NCI-H1092 treated with DMSO at 0.1 percent for 48 hours (cell line): ENCODE measurements at regions not wholly inside any gene's neighbourhood (a gene's known extent, or its start where the extent isn't known, plus 50 kb on each side); places are given as distances from the start of the nearest gene placed in this dataset.

Experiments
- DNase-seq: peaks from one replicate; lab custom pipeline; 2025; lab: John Stamatoyannopoulos, UW

GRCh38 chr3:146838221-146838620 is 233.1 kb upstream of the PLSCR5 start:
- DNase-seq = no peak

DNA sequence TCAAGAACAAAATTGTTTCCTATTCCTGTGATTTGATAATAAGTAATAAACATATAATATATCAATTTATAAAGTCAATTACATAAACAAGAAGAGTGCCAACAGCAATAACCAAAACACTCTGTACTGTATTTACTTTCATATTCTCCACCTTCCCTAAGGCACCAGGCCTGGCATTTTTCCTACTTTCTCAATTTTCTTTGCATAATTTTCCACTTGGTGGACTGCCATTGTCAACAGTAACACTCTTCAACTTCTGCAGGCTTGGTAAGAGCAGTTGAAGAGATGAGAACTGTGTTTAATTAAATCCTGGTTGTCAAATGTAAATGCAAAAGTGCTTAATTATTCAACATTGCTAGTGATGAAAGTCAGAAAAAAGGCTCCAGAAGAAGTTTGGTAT is 229.8 kb upstream of the PLSCR5 start:
- DNase-seq = no peak

GRCh38 chr3:146832857-146833458 is 227.8 kb upstream of the PLSCR5 start:
- DNase-seq = no peak

DNA sequence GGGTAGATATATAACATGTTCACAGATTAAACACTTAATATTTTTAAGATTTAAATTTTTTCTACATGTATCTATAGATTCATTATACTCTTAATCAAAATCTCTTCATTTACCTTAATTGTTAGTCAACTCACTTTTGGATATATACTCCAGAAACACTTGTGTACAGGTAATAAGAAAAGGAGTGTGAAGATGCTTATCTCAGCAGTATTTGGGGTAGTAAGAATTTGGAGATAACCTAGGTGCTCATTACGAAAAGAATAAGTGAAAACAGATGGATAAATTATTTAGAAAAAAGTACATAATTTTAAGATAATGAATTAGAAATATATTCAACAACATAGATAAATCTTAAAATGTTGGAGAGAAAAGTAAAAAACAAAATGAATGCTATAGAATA is 226.5 kb upstream of the PLSCR5 start:
- DNase-seq = no peak

DNA sequence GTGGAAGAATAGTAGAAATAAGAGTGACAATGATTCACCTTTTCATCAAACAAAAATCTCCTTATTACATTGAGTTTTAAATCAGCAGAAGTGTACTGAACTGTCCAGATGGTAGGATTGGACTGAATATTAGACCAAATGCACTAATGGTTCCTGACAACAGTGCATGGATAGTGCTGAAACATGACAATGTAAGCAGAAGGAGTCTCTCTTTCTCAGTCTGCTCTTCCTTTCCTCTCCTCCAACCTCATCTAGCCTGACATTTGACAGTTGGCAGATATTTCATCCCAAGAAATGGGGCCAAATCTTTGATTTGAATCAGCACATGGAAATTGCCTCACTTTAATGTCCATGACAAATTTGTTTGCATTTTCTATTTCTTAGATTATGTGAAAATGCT is 225.1 kb upstream of the PLSCR5 start:
- no peak for DNase-seq

- no peak for DNase-seq
These were observed 222.7 kb upstream of the PLSCR5 start for GRCh38 chr3:146827836-146828235.

- DNase-seq = no peak
These were observed 218.5 kb upstream of the PLSCR5 start for GRCh38 chr3:146823622-146824021.

- no peak for DNase-seq
These were observed 213.7 kb upstream of the PLSCR5 start for GRCh38 chr3:146818866-146819265.

- DNase-seq = no peak
These were observed 213.2 kb upstream of the PLSCR5 start for GRCh38 chr3:146818301-146818700.

DNA sequence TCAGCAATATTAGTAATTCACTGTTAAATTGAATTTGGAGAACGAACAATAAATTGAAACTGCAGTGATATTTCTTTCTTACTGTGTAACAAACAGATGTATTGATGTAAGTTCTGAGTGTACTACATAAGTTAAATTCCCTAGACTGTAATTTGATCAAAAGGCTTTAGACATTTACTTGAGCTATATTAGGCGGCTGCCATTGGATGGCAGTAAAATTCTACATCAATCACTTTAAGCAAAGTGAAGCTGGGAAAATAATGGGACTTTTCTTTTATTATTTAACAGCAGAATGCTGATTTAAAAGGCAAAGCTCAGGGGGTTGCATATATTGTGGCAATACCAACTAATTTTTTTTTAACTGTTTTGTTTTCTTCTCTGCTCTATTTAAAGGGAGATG is 212.6 kb upstream of the PLSCR5 start:
- DNase-seq = no peak

GRCh38 chr3:146814601-146815315 is 209.6 kb upstream of the PLSCR5 start:
- DNase-seq = no peak

GRCh38 chr3:146813496-146813895 is 208.3 kb upstream of the PLSCR5 start:
- DNase-seq = no peak

- DNase-seq = no peak
These were observed 198.6 kb upstream of the PLSCR5 start for GRCh38 chr3:146803745-146804144.

- no peak for DNase-seq
These were observed 196.3 kb upstream of the PLSCR5 start for GRCh38 chr3:146801492-146801891.

DNA sequence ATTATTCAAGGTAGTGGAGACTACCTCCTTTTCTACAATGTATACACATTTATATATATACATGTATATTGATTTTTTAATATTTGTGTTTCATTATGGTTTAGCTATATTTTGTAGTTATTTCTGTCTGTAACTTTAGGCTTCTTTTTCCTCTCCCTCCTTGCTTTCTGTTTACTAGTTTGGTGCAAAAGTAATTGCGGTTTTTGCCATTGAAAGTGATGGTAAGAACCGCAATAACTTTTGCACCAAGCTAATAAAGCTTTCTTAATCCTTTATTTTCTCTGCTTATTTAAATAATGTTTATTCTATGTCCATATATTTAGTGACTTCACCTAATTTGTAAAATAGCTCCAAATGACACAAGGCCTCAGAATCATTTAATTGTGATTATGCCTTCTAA is 195.3 kb upstream of the PLSCR5 start:
- DNase-seq = no peak

- no peak for DNase-seq
These were observed 190.9 kb upstream of the PLSCR5 start for GRCh38 chr3:146796078-146796477.

DNA sequence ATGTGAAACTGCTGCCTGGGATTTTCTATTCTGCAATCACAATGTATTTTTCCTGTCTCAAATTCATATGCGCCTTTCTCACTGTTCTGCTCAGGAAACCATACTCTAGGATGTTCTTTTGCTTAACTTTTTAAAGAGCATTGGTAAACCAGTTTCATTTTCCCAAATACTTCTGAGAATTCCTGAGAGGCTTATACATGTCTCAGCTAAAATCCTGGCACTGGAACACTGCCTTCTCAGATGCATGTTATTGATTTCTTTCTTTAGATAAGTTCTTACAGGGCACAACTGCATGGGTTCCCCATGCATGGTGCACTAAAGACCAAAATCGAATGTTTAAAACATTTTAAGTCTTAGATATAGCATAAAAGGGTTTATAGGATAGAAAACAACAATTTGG is 178.3 kb upstream of the PLSCR5 start:
- no peak for DNase-seq

DNA sequence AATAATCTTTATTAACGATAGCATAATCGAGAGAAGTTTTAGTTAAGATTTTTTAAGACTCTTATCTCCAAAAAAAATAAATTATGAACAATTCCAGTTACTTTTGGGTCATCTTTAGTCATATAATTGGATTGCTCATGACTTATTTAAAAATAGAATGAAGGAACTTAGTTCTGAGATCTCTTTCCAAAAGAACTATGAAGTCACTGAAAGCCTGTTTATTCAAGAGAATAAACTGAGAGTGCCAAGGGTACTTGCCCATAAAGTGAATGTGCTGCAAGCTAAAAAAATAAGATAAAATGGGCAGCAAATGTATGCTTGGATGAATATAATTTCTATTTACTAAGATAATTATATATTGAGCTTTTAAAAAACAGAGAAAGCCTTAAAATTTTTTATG is 176.5 kb upstream of the PLSCR5 start:
- DNase-seq = no peak

DNA sequence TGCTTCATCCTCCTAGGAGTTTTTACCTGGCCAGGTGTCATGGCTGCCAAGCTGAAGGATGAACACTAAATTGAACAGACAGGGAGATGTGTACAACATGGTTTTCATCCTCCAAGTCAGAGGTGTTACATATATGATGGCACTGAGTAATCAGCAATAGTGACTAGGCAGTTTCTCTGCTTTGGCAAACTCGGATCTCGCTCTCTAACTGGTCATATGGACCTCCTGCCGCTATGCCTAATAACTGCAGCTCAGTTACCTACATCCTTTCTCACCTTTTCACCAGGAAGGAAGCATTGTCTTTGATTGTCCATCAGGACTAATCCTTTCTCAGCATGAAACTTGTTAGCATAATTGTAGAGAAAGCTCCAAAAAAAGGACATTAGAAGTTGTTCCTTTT is 175.9 kb upstream of the PLSCR5 start:
- no peak for DNase-seq

GRCh38 chr3:146780251-146780650 is 175.1 kb upstream of the PLSCR5 start:
- no peak for DNase-seq

DNA sequence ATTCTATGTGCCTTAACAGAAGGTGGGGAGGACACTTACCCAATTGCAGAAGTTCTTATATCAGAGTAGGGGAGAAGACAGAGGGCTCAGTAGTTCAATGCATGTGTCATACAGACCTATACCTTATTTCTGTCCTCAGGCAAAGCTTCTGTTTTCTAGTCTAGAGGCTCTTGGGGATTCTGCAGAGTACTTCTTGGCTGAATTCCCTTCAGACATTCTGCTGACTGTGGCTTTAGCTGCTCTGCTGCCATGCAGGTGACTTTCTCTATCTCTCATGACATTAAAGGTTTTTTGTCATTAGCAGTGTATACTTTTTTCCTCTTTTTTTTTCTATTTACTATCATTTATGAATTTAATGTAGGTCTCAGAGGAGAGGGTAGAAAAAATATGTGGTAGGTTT is 172.8 kb upstream of the PLSCR5 start:
- no peak for DNase-seq

GRCh38 chr3:146772211-146772743 is 167.1 kb upstream of the PLSCR5 start:
- no peak for DNase-seq

DNA sequence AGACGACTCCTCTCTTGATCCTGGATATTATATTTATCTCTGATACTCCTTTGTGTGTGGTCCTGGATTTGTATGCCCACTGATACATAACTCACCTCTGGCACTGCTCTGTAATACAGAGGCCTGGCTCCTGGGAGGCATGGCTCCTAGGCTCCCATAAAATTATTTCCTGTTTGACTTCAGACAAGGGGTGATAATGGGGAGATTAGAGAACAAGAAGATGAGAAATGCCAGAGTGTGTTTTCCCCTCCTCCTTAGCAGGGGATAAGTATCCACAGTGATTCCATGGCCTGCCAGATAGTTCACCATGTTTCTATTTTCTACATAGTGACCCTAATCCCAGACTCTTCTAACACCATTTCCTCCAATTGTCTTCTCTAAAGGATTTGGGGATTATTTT is 165.7 kb upstream of the PLSCR5 start:
- no peak for DNase-seq

GRCh38 chr3:146770301-146770700 is 165.2 kb upstream of the PLSCR5 start:
- DNase-seq = no peak
